Anterior cingulate cortex (tissue), 58 donors: ENCODE measurements at regions not wholly inside any gene's neighbourhood (a gene's known extent, or its start where the extent isn't known, plus 50 kb on each side); places are given as distances from the start of the nearest gene placed in this dataset.
"Not testable (repeated sequence)": the region's sequence is repeated elsewhere in the genome, so short reads cannot be mapped to it uniquely, and the experiment has no call there.

Experiments used
- DNase-seq, 58 donors: peaks; one replicate each; lab custom pipeline; 2025; lab: John Stamatoyannopoulos, UW

DNA sequence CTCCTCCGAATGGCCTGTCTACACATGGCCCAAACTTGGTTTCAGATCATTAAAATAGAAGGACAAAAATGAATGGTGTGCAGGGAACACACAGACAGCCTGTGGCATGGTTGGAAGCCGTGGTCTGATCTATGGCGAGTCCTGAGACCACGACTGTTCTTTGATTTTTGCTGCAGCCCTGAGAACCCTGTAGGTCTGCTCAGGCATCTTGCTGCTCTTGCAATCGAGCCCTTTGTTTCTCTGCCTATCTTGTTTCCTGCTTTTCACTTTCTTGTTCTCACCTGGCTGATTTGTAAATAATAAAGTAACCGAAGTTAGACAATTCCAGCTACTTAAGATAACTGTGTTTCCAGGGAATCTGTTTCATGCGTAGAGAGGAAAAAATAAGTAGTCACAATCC is 54.1 kb upstream of the NBPF9 start:
- not testable (repeated sequence) for DNase-seq

- not testable (repeated sequence) for DNase-seq
These were observed 55.0 kb upstream of the NBPF9 start for GRCh38 chr1:149158308-149158707.

- DNase-seq = not testable (repeated sequence)
These were observed 59.7 kb upstream of the NBPF9 start for GRCh38 chr1:149163063-149163444.

- DNase-seq = not testable (repeated sequence)
These were observed 71.4 kb upstream of the NBPF9 start for GRCh38 chr1:149174765-149175164.

DNA sequence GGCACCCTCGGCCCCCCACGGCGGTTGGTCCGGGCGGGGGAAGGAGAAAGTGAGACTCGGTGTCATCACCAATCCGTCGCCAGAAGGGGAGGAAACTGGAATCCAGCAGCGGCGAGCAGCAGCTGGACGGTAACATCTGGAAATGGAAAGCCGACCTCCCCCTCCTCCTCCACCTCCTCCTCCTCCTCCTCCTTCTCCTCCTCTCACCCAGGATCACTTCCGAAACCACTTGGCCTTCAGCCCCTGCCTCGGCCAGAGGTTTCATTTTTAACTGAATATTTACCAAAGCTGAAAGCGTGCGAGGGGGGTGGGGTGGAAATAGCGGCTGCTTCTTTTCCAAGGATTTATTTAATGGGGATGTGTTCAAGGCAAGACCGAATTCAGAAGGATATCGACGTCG is 72.5 kb upstream of the NBPF9 start:
- not testable (repeated sequence) for DNase-seq

DNA sequence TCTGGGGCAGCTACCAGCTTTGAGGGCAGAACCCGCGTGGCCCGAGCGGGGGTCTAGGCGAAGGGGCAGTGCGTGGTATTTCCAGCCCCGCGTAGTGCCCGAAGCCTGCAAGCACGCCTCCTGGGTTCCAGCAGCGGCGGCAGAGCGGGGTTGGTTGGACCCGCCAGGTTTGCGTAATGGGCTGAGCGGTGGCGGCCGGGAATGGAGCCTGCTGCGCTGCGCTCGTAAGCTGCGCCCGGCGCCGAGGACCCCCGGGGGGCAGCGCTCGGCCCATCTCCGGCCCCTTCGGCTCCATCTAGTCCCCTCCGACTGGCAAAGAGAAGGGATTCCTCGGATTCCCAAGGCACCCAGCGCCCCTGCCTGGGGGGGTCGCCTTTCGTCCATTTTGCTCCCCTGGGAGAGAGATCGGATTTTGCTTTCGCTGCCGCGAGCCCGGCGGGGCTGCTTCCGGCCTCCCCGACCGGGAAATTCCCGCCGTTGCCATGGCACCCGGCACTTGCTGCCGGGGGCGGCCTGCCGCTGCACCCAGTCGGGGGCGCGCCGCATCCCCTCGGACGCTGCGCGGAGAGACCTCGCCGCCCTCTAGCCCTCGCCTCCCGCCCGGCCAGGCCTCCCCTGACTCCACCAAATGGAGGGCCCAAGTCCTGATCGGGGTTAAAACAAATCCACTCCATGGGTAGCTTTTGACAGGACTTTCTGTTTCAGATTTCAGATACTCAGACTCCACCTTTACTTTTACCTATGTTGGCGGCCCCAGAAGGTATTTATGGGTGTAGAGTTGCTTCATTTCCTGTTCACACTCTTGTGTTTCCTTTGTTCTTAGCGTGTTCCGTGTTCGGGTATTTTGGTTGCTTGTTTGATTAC is 73.3 kb upstream of the NBPF9 start:
- peak in 32 of 58 donors; percentile 1 to 53 (median 26) for DNase-seq

- not testable (repeated sequence) for DNase-seq
These were observed 87.4 kb upstream of the NBPF9 start for GRCh38 chr1:149190742-149191141.

GRCh38 chr1:149196651-149197050 is 93.3 kb upstream of the NBPF9 start:
- not testable (repeated sequence) for DNase-seq

DNA sequence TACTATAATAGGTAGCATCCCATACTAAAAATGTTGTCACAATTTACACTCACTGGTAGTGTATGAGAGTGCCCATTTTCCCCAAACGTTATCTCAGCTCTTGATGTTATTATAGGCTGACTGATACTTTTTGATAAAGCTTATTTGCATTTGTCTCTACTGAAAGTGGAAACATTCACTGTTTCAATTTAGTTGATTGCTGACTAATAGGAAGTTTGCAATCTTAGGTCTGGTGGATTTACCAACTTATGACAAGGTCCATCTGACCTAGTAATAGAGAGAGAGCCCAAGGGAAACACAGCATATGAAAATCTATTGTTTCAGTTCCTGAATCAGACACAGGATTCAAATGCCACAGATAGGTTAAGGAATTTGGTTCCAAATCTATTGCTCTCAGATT is 97.2 kb upstream of the NBPF9 start:
- DNase-seq = not testable (repeated sequence)

- DNase-seq = not testable (repeated sequence)
These were observed 98.9 kb upstream of the NBPF9 start for GRCh38 chr1:149202283-149202682.

DNA sequence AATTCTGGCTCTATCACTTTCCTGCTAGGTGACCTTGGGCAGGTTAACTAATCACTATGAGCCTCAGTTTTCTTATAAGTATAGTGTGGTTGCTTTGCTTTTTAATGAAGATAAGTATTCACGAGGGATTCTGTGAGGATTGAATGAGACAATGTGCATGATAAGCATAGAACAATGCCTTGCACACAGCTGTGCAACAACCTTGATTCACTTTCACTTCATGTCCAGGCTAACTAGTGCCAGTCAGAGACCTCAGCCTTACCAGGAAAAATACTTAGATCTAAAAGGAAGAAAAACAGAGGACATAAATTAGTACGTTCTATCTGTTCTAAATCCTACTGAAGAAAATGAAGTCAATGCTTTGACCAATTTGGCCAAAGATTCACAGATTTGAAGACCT is 101.0 kb upstream of the NBPF9 start:
- DNase-seq = not testable (repeated sequence)

GRCh38 chr1:149208836-149209235 is 105.5 kb upstream of the NBPF9 start:
- DNase-seq = not testable (repeated sequence)

DNA sequence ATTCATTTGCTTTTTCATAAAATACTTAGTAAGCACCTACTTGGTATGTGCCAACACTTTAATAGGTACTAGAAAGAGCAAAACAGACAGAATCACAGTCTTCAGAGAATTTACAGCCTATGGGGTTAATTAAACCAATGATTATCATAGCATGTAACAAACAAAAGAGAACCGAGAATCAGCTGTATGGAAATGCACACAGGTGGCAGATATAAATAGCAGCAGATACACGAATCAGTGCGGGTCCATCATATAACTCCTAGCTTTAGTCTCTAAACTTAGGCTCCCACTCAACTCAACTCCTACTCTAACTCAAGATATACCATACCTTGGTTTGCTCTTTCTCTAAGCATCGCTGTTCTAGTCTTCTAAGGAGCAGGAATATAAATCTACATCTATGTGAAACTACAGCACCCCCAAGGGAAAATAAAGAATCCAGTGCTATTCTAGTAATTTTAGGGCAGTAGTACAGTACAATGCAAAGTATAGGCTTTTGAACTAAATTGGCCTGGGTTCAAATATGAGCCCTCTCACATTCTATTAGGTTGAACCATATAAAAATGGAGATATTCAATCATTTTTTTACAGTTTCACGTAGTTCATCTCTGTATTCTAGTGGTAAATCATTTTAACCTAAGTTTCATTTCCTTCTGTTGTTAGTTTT is 108.5 kb upstream of the NBPF9 start:
- not testable (repeated sequence) for DNase-seq

- not testable (repeated sequence) for DNase-seq
These were observed 109.6 kb upstream of the NBPF9 start for GRCh38 chr1:149212946-149213345.

DNA sequence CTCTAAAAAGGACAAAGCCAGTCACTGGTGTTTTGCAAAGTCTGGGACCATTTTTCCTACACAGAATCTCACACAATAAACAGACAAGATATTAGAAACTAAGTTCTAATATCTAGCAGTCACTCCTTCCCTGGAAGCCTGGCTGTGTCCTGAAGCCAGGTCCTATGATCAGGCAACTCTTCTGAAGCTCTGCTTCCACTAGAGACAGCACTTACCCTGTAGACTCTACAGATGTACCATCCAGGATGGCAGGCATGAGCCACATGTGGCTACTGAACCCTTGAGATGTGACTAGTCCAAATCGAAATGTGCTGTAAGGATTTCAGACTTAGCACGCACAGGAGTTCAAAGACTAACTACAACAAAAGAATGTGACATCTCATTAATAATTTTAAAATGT is 110.3 kb upstream of the NBPF9 start:
- DNase-seq = not testable (repeated sequence)

DNA sequence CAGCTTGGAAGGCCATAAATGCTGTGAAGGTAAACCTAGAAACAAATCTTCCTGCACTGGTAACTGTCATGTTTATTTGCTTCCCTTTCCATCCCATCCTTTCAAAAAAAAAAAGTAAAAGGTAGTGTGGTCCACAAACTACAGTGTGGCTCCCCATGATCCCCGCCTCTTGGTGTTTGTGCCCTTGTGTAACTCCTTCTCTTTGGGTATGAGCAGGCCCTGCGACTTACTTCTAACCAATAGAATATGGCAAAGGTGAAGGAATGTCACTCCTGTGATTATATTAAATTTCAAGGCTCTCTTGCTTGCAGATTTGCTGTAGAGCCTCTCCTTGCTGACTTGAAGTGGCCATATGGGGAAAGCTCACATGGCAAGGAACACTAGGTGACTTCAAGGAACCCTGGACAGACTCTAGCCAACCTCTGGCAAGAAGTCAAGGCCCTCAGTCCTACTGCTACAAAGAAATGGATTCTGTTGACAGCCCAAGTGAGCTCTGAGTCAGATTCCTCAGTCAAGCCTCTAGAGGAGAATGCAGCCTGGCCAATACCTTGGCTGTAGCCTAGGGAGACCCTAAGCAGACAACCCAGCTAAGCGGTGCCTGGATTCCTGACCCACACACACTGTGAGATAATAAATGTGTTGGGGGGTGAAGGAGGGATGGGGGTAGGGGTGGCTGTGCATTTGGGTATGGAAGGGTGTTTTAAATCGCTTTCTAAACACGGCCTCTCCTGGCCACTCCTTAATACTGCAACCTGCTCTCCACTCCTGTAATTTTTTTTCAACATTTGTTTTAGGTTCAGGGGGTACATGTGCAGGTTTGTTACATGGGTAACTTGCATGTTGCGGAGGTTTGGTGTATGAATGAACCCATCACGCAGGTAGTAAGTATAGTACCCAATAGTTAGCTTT is 115.0 kb upstream of the NBPF9 start:
- not testable (repeated sequence) for DNase-seq

GRCh38 chr1:149219539-149219938 is 116.2 kb upstream of the NBPF9 start:
- not testable (repeated sequence) for DNase-seq

DNA sequence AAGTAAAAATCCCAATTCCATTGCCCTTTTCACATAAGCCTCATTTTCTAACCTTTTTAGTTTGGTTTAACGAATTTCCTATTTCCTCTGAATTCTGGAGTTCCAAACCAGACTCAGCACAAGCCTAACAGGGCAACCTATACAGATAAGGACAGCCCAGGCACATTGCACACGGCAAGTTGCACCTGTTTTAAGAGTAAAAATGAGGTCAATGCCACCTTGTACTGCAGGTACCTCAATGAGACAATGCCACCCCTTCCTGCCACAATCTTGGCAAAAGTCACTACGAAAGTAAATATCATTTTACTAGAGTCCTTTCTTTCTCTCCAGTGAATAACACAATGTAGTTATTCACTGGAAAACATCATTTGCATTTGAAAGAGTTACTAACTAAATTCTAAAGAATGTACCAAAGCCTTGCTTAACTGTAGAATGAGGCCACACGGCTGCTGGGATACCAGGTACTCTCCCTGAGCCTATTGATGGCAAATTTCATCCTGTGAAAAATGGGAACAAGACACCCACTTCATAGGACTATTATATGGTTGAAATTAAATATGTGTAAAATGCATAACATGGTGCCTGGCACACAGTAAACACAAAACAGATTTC is 117.2 kb upstream of the NBPF9 start:
- DNase-seq = not testable (repeated sequence)

- not testable (repeated sequence) for DNase-seq
These were observed 124.7 kb upstream of the NBPF9 start for GRCh38 chr1:149227933-149228665.
